GM23248 (cell line): ENCODE measurements at regions not wholly inside any gene's neighbourhood (a gene's known extent, or its start where the extent isn't known, plus 50 kb on each side); places are given as distances from the start of the nearest gene placed in this dataset.

Experiments
- DNase-seq: peaks from one replicate; pipeline ENCODE4 v3.0.0-alpha.2; 2015
- H2AFZ ChIP-seq: fragments of 200-600 bp; sonication (generic); 2 replicates; pipeline ENCODE4 v1.6.1; 2016; ENCODE audit warnings: antibody characterized with exemption
- H3F3A ChIP-seq: fragments of 200-600 bp; sonication (generic); 2 replicates; pipeline ENCODE4 v1.6.1; 2016; ENCODE audit warnings: mild to moderate bottlenecking, antibody characterized with exemption, mixed run types; ENCODE audit not compliant: insufficient read depth
- H3K27ac ChIP-seq: fragments of 200-600 bp; sonication (generic); 2 replicates; pipeline ENCODE4 v1.5.1; 2016; ENCODE audit warnings: mild to moderate bottlenecking
- H3K27me3 ChIP-seq: fragments of 200-600 bp; sonication (generic); replicated peaks from 2 replicates; pipeline ENCODE4 v1.6.1; 2016; ENCODE audit warnings: mild to moderate bottlenecking; ENCODE audit not compliant: insufficient read depth
- H3K36me3 ChIP-seq: fragments of 200-600 bp; sonication (generic); 2 replicates; pipeline ENCODE4 v1.6.1; 2016; ENCODE audit warnings: low read depth, mild to moderate bottlenecking
- H3K4me1 ChIP-seq: fragments of 200-600 bp; sonication (generic); 2 replicates; pipeline ENCODE4 v1.6.1; 2016; ENCODE audit warnings: mild to moderate bottlenecking; ENCODE audit not compliant: insufficient read depth
- H3K4me2 ChIP-seq: fragments of 200-600 bp; sonication (generic); one replicate; pipeline ENCODE4 v1.6.1; 2016; ENCODE audit warnings: mild to moderate bottlenecking; ENCODE audit not compliant: unreplicated experiment
- H3K4me3 ChIP-seq: fragments of 200-600 bp; sonication (generic); 2 replicates; pipeline ENCODE4 v1.5.1; 2016; ENCODE audit warnings: mild to moderate bottlenecking
- H3K79me2 ChIP-seq: fragments of 200-600 bp; sonication (generic); 2 replicates; pipeline ENCODE4 v1.6.1; 2016; ENCODE audit warnings: mild to moderate bottlenecking; ENCODE audit not compliant: insufficient read depth
- H3K9ac ChIP-seq: fragments of 200-600 bp; sonication (generic); 2 replicates; pipeline ENCODE4 v1.6.1; 2016; ENCODE audit warnings: mild to moderate bottlenecking
- H3K9me2 ChIP-seq: fragments of 200-600 bp; sonication (generic); 2 replicates; pipeline ENCODE4 v1.6.1; 2016; ENCODE audit warnings: mixed run types, mild to moderate bottlenecking, moderate library complexity; ENCODE audit not compliant: insufficient read depth
- H3K9me3 ChIP-seq: fragments of 200-600 bp; sonication (generic); one replicate; pipeline ENCODE4 v1.6.1; 2017; ENCODE audit warnings: low read depth
- H4K20me1 ChIP-seq: fragments of 200-600 bp; sonication (generic); 2 replicates; pipeline ENCODE4 v1.6.0; 2016; ENCODE audit not compliant: insufficient read depth
- EZH2 ChIP-seq: fragments of 200-600 bp; sonication (generic); IDR thresholded peaks from 2 replicates; pipeline ENCODE4 v1.6.1; 2018; ENCODE audit warnings: antibody characterized with exemption, mild to moderate bottlenecking; ENCODE audit not compliant: insufficient read depth, poor library complexity, severe bottlenecking
- EZH2phosphoT487 ChIP-seq: fragments of 200-600 bp; sonication (generic); IDR thresholded peaks from 2 replicates; pipeline ENCODE4 v1.6.1; 2018; ENCODE audit warnings: antibody characterized with exemption, moderate library complexity, mild to moderate bottlenecking, low read depth; ENCODE audit not compliant: insufficient read depth
- WGBS, 2 experiments: methylation state at CpG; one replicate each; pipeline ENCODE4 v1.1.6; 2015 to 2017; ENCODE audit warnings: low lambda C conversion rate in 2 of 2, low coverage in 1 of 2; ENCODE audit errors: missing lambda C conversion rate in 2 of 2; 5-methylcytosine and 5-hydroxymethylcytosine counted together
- in situ Hi-C: fragments of 300-500 bp; cut with MboI; formaldehyde crosslinking; loops from 2 replicates; pipeline ENCODE4 v1.15.0; 2020

DNA sequence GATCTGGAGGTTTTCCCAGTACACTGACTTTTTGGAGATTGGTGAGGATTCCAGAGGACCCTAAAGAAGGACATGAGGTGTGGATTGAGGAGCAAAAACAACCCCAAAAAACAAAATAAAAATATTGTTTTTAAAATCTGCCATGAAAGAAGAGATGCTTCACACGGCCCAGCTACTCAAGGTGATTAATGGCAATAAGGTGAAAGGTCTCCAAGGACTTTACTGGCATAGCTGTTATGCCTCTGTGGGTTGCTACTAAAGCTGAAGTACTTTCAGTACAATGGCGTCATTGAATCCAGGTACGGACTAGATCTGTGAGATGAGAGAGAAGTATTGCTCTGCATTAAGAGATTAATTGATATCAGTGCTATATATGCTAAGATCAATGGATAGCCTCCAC, 606.4 kb downstream of the TDRD15 start:
- Histone ChIP-seq H2AFZ (no peak overlapping the region), H3K9me2 (no peaks in the 10 kb centered on the region), H3K9me3 (no peaks in the 10 kb centered on the region), H3K36me3 (no peaks in the 10 kb centered on the region), H3F3A (no peaks in the 10 kb centered on the region), H3K27me3 (no peaks in the 10 kb centered on the region), H3K4me2 (no peak overlapping the region), H3K4me3 (no peak overlapping the region), H3K9ac (no peak overlapping the region), H4K20me1 (no peaks in the 10 kb centered on the region), H3K79me2 (no peaks in the 10 kb centered on the region), H3K27ac (no peak overlapping the region), H3K4me1 (no peaks in the 10 kb centered on the region)
- 26 to 37% methylated on average over 3 of the region's 3 CpGs for WGBS, 2 experiments
- in situ Hi-C loops, result no loop called here
- DNase-seq, result no peak
- TF ChIP-seq EZH2phosphoT487, result no peak

DNA sequence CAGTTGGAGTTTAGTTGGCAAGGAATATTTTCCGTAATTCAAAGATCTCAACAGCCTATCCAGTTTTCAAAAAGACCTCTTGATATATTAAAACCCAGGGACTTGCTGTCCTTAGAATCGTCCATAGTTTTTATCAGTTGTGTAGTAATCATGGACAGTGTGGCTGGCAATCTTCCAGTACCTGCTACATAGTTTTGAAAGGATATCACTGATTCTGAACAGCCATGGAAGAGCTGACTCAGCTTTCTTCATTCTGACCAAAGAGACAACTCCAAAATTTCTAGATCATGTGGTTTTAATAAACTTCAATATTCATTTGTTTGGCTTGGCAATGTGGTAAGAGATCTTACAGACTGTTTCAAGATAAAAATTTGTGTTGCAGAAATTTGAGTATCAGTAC, 616.7 kb downstream of the TDRD15 start:
- Histone ChIP-seq H3K9me2 (no peaks in the 10 kb centered on the region), H3K4me3 (no peak overlapping the region), H3K27ac (no peak overlapping the region), H4K20me1 (no peaks in the 10 kb centered on the region), H3K9me3 (no peaks in the 10 kb centered on the region), H3K4me1 (no peaks in the 10 kb centered on the region), H3K27me3 (no peaks in the 10 kb centered on the region), H3K79me2 (no peaks in the 10 kb centered on the region), H2AFZ (no peak overlapping the region), H3K36me3 (no peaks in the 10 kb centered on the region), H3K9ac (no peak overlapping the region), H3K4me2 (no peak overlapping the region), H3F3A (no peaks in the 10 kb centered on the region)
- DNase-seq, result no peak
- WGBS, 2 experiments, result 10 to 24% methylated on average over 2 of the region's 2 CpGs
- in situ Hi-C loops, result no loop called here
- no peak for TF ChIP-seq EZH2phosphoT487
- no peak for TF ChIP-seq EZH2

DNA sequence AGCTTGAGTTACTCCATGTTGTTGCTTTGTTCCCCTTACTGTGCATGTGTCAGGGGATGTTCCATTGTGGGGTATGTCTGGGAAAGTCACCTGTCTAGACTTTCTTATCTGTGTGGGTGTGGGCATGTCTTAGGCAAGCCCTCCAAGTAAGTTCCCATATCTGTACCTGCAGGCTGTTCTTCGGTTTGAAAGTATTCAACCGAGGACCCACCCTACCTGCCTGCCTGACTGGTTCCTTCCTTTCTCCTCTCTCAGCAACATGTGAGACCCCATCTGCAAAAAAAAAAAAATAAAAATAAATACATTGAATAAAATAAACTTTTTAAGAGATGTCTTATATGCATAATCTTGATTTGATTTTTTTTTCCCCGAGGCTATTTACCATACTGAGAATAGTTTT, 622.7 kb downstream of the TDRD15 start:
- H3K9ac ChIP-seq, result no peak overlapping the region
- no peak overlapping the region for H3K4me3 ChIP-seq
- no peaks in the 10 kb centered on the region for H3K79me2 ChIP-seq
- no peak overlapping the region for H2AFZ ChIP-seq
- no peaks in the 10 kb centered on the region for H3K9me2 ChIP-seq
- no peak overlapping the region for H3K27ac ChIP-seq
- no peak overlapping the region for H3K4me2 ChIP-seq
- no peaks in the 10 kb centered on the region for H4K20me1 ChIP-seq
- TF ChIP-seq EZH2 (no peak), EZH2phosphoT487 (no peak)
- H3K27me3 ChIP-seq, result no peaks in the 10 kb centered on the region
- H3K4me1 ChIP-seq, result no peaks in the 10 kb centered on the region
- in situ Hi-C loops, result no loop called here
- no peak for DNase-seq
- no peaks in the 10 kb centered on the region for H3K9me3 ChIP-seq
- H3F3A ChIP-seq, result no peaks in the 10 kb centered on the region
- no peaks in the 10 kb centered on the region for H3K36me3 ChIP-seq
- WGBS, 2 experiments, result 43 to 45% methylated on average over 3 of the region's 3 CpGs

- Histone ChIP-seq H3K4me1 (no peaks in the 10 kb centered on the region), H3K9me3 (no peaks in the 10 kb centered on the region), H3K27me3 (no peaks in the 10 kb centered on the region), H3K36me3 (no peaks in the 10 kb centered on the region), H2AFZ (no peak overlapping the region), H3K9me2 (no peaks in the 10 kb centered on the region), H3K4me2 (no peak overlapping the region), H3K79me2 (no peaks in the 10 kb centered on the region), H3K27ac (no peak overlapping the region), H3F3A (no peaks in the 10 kb centered on the region), H3K4me3 (no peak overlapping the region), H4K20me1 (no peaks in the 10 kb centered on the region), H3K9ac (no peak overlapping the region)
- in situ Hi-C loops, result no loop called here
- 9 to 17% methylated on average over 4 of the region's 4 CpGs for WGBS, 2 experiments
- TF ChIP-seq EZH2 (no peak), EZH2phosphoT487 (no peak)
- no peak for DNase-seq
Measured at GRCh38 chr2:21748501-21748900, 624.7 kb downstream of the TDRD15 start.

- Histone ChIP-seq H3K9me2 (no peaks in the 10 kb centered on the region), H3K79me2 (no peaks in the 10 kb centered on the region), H3K4me1 (no peaks in the 10 kb centered on the region), H3K4me2 (no peak overlapping the region), H3K36me3 (no peaks in the 10 kb centered on the region), H3K9me3 (no peaks in the 10 kb centered on the region), H3K9ac (no peak overlapping the region), H3K4me3 (no peak overlapping the region), H4K20me1 (no peaks in the 10 kb centered on the region), H3F3A (no peaks in the 10 kb centered on the region), H3K27me3 (no peaks in the 10 kb centered on the region), H2AFZ (no peak overlapping the region), H3K27ac (no peak overlapping the region)
- WGBS, 2 experiments, result 19 to 23% methylated on average over 5 of the region's 5 CpGs
- in situ Hi-C loops, result no loop called here
- no peak for TF ChIP-seq EZH2
- TF ChIP-seq EZH2phosphoT487, result no peak
- DNase-seq, result no peak
Measured at GRCh38 chr2:21754164-21754788, 630.5 kb downstream of the TDRD15 start.
